ENCODE measurements at regions not wholly inside any gene's neighbourhood (a gene's known extent, or its start where the extent isn't known, plus 50 kb on each side); places are given as distances from the start of the nearest gene placed in this dataset.

DNA sequence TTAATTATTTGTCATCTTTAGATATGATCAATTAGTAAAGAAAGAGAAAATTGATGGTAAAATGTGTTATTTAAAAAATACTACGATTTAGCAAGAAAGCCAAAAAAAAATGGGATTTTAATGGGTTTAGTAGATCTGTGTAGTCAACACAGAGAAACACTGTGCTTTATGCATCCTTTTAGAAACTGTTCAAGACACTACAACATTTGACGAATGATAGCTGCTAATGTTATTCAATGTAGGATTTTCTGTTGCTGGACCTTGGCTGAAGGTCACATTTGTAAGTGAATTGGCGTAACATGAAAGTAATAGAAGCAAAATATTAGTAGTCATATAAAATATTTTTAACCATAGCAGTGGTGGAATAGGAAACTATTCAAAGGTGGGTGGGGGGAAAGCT lies 1293.9 kb downstream of the NCAM2 start:
- ChIA-PET POLR2A (no interaction called here), CTCF (no interaction called here)
- Mint-ChIP-seq H3K4me3 (no peak overlapping the region), H3K36me3 (peaks cover under 1% of the 10 kb centered on the region), H3K27me3 (ENCODE audit: low read depth) (no peaks in the 10 kb centered on the region), H3K27ac (no peak overlapping the region), H3K9me3 (peaks cover 7% of the 10 kb centered on the region), H3K4me1 (0 out of 2 replicates have a peak, but pooled peaks cover under 1% of the 10 kb centered on the region)
- DNase-seq (ENCODE audit: low spot score) = no peak
- ATAC-seq = no peak
- TF ChIP-seq ZMAT4 (CRISPR knock-in tag; IDR thresholded peaks at IDR 0.05) (no peak), ZNF423 (CRISPR knock-in tag; IDR thresholded peaks at IDR 0.05) (no peak), ETV6 (CRISPR knock-in tag; IDR thresholded peaks at IDR 0.05) (no peak), ESRRA (CRISPR knock-in tag; IDR thresholded peaks at IDR 0.05; ENCODE audit: borderline replicate concordance) (no peak), CREB1 (CRISPR knock-in tag; IDR thresholded peaks at IDR 0.05) (no peak)

- Mint-ChIP-seq H3K36me3 (no peaks in the 10 kb centered on the region), H3K27me3 (ENCODE audit: low read depth) (no peaks in the 10 kb centered on the region), H3K9me3 (0 out of 2 replicates have a peak, but pooled peaks cover 6% of the 10 kb centered on the region), H3K4me1 (peaks cover 7% of the 10 kb centered on the region), H3K4me3 (no peak overlapping the region), H3K27ac (no peak overlapping the region)
- POLR2A ChIA-PET = no interaction called here
- CTCF ChIA-PET = no interaction called here
- ATAC-seq = no peak
- DNase-seq (ENCODE audit: low spot score) = no peak
- TF ChIP-seq ZNF512 (CRISPR knock-in tag; IDR thresholded peaks at IDR 0.05; ENCODE audit: borderline replicate concordance) = no peak
- no peak for TF ChIP-seq ELF4 (CRISPR knock-in tag; IDR thresholded peaks at IDR 0.05; ENCODE audit: low read depth)
- no peak for TF ChIP-seq ZMAT4 (CRISPR knock-in tag; IDR thresholded peaks at IDR 0.05)
- no peak for TF ChIP-seq PREB (CRISPR knock-in tag; IDR thresholded peaks at IDR 0.05; ENCODE audit: borderline replicate concordance)
- TF ChIP-seq JAZF1 (CRISPR knock-in tag; IDR thresholded peaks at IDR 0.05) = no peak
- TF ChIP-seq MLX (CRISPR knock-in tag; IDR thresholded peaks at IDR 0.05) = no peak
- no peak for TF ChIP-seq ZNF281 (CRISPR knock-in tag; IDR thresholded peaks at IDR 0.05)
- TF ChIP-seq ZNF671 (CRISPR knock-in tag; IDR thresholded peaks at IDR 0.05) = no peak
- no peak for TF ChIP-seq ZNF121 (CRISPR knock-in tag; IDR thresholded peaks at IDR 0.05)
- no peak for TF ChIP-seq ZNF317 (CRISPR knock-in tag; IDR thresholded peaks at IDR 0.05; ENCODE audit: borderline replicate concordance, low read depth)
- TF ChIP-seq NR3C1 (CRISPR knock-in tag; conservative IDR thresholded peaks at IDR 0.05; ENCODE audit: low read depth) = no peak
Observed at GRCh38 chr21:22297575-22297974, 1299.4 kb downstream of the NCAM2 start.

All from WTC11 (cell line).